K562 (cell line): ENCODE measurements at regions not wholly inside any gene's neighbourhood (a gene's known extent, or its start where the extent isn't known, plus 50 kb on each side); places are given as distances from the start of the nearest gene placed in this dataset.

Source experiments
- ATAC-seq: fragments of 200-7000 bp; cut with Tn5 transposase; 3 replicates; pipeline ENCODE4 v1.9.1; 2020; ENCODE audit warnings: moderate library complexity
- BruUV-seq: library from RNA; stranded (reverse); fragments of 400-500 nt; replicated peaks from 2 replicates; lab custom pipeline; 2021; lab: Mats Ljungman, UMichigan
- CTCF ChIA-PET: fragments of 300-600 bp; formaldehyde crosslinking; extraction: SDS; loops from one replicate; lab custom pipeline; 2021; ENCODE audit warnings: low intra/inter-chr PET ratio; lab: Yijun Ruan, JAX
- POLR2A ChIA-PET: fragments of 300-600, 350-650 bp; sonication (Branson Sonifier 250); formaldehyde crosslinking; extraction: SDS; loops from one replicate; lab custom pipeline; 2021; ENCODE audit warnings: antibody characterized with exemption, inconsistent platforms; lab: Yijun Ruan, JAX
- DNase-seq, 4 experiments: peaks; one replicate each; pipeline versions ENCODE4 v3.0.0 to v3.0.0-alpha.2; 2011 to 2018; ENCODE audit warnings: low spot score in 3 of 4, mixed read lengths in 3 of 4; ENCODE audit errors: extremely low read depth in 1 of 4
- FAIRE-seq: peaks from 2 replicates; lab custom pipeline; 2011; peaks lifted over from hg19 to GRCh38; lab: Jason Lieb, UNC
- H2AFZ ChIP-seq: 2 replicates; pipeline ENCODE4 v1.6.0; 2011; ENCODE audit warnings: low read depth, low read length, control low read depth, inconsistent platforms
- H3K27ac ChIP-seq: fragments of 200-600 bp; 3 replicates; pipeline ENCODE4 v1.8.0; 2011; ENCODE audit warnings: low read depth, mild to moderate bottlenecking, control low read depth, inconsistent platforms, low read length, moderate library complexity, mixed read lengths; ENCODE audit errors: extremely low read depth
- H3K27me3 ChIP-seq, 2 experiments: fragments of 300-600 bp in 1 of 2; 2 replicates in 1 of 2; 3 replicates in 1 of 2; pipeline versions ENCODE4 v1.6.0 to v1.8.0; 2011; ENCODE audit warnings: inconsistent platforms in 2 of 2, low read length in 2 of 2, mild to moderate bottlenecking in 1 of 2, mixed read lengths in 1 of 2, moderate library complexity in 1 of 2; ENCODE audit not compliant: control insufficient read depth in 2 of 2, insufficient read depth in 2 of 2
- H3K36me3 ChIP-seq: fragments of 300-600 bp; 3 replicates; pipeline ENCODE4 v1.8.0; 2011; ENCODE audit warnings: mild to moderate bottlenecking, low read length, inconsistent platforms; ENCODE audit not compliant: control insufficient read depth, insufficient read depth
- H3K4me1 ChIP-seq, 2 experiments: fragments of 200-600 bp in 1 of 2; replicated peaks in 1 of 2; 2 replicates in 1 of 2; 3 replicates in 1 of 2; pipeline versions ENCODE4 v1.5.1 to v1.8.0; 2011; ENCODE audit warnings: inconsistent platforms in 2 of 2, low read length in 2 of 2, mild to moderate bottlenecking in 1 of 2, mixed read lengths in 1 of 2, moderate library complexity in 1 of 2; ENCODE audit not compliant: control insufficient read depth in 2 of 2, insufficient read depth in 2 of 2
- H3K4me2 ChIP-seq: 2 replicates; pipeline ENCODE4 v1.6.1; 2011; ENCODE audit warnings: low read length, control low read depth, inconsistent platforms, mixed read lengths; ENCODE audit not compliant: insufficient read depth
- H3K4me3 ChIP-seq: fragments of 200-600 bp; sonication (generic), shearing (Covaris generic); 2 replicates; pipeline ENCODE4 v1.5.1; 2016; ENCODE audit warnings: control low read depth, inconsistent platforms
- H3K79me2 ChIP-seq: fragments of 200-600 bp; 3 replicates; pipeline ENCODE4 v1.8.0; 2011; ENCODE audit warnings: low read length, inconsistent platforms; ENCODE audit not compliant: control insufficient read depth, insufficient read depth
- H3K9ac ChIP-seq, 2 experiments: 2 replicates each; pipeline versions ENCODE4 v1.6.0 to v1.6.1; 2011; ENCODE audit warnings: low read depth in 2 of 2, low read length in 2 of 2, control low read depth in 1 of 2, inconsistent platforms in 1 of 2, mild to moderate bottlenecking in 1 of 2, mixed read lengths in 1 of 2; ENCODE audit not compliant: insufficient read depth in 1 of 2
- H3K9me1 ChIP-seq: one replicate; pipeline ENCODE4 v1.6.0; 2011; ENCODE audit warnings: inconsistent platforms, mild to moderate bottlenecking, low read length, moderate library complexity; ENCODE audit not compliant: control insufficient read depth, insufficient read depth
- H3K9me3 ChIP-seq: replicated peaks from 2 replicates; pipeline ENCODE4 v1.5.1; 2011; ENCODE audit warnings: low read depth, low read length, inconsistent platforms; ENCODE audit not compliant: control insufficient read depth, insufficient read depth
- H4K20me1 ChIP-seq: replicated peaks from 2 replicates; pipeline ENCODE4 v1.6.1; 2011; ENCODE audit warnings: low read length, inconsistent platforms, mixed read lengths; ENCODE audit not compliant: control insufficient read depth, insufficient read depth
- C11orf30 ChIP-seq: fragments of 450-650 bp; IDR thresholded peaks from 2 replicates; pipeline ENCODE4 v1.6.1; 2016; ENCODE audit warnings: low read depth, mild to moderate bottlenecking
- DPF2 ChIP-seq: fragments of 450-650 bp; IDR thresholded peaks from 2 replicates; pipeline ENCODE4 v1.6.1; 2016
- GABPB1 ChIP-seq: sonication (generic); formaldehyde crosslinking; IDR thresholded peaks from 2 replicates; pipeline ENCODE4 v1.8.0; 2022; ENCODE audit warnings: mild to moderate bottlenecking, missing genetic modification reagents
- GTF2A2 ChIP-seq: IDR thresholded peaks from 2 replicates; pipeline ENCODE4 v1.6.1; 2016; ENCODE audit warnings: mild to moderate bottlenecking, missing genetic modification characterization, missing compliant biosample characterization
- IRF2 ChIP-seq: sonication (generic); formaldehyde crosslinking; IDR thresholded peaks from 2 replicates; pipeline ENCODE4 v1.8.1; 2022; ENCODE audit warnings: mild to moderate bottlenecking, missing genetic modification reagents
- MECOM ChIP-seq: fragments of 250-450 bp; sonication (Bioruptor Pico); IDR thresholded peaks from 2 replicates; pipeline ENCODE4 v1.8.0; 2022; ENCODE audit warnings: inconsistent platforms
- NCOA4 ChIP-seq: fragments of 450-650 bp; IDR thresholded peaks from 2 replicates; pipeline ENCODE4 v1.6.1; 2018; ENCODE audit warnings: mild to moderate bottlenecking; ENCODE audit not compliant: partially characterized antibody
- RBM17 ChIP-seq: fragments of 200-400 bp; formaldehyde crosslinking; IDR thresholded peaks from 2 replicates; pipeline ENCODE4 v1.6.1; 2017; ENCODE audit warnings: low read depth, mild to moderate bottlenecking, low read length, borderline replicate concordance
- RBM34 ChIP-seq: fragments of 200-400 bp; formaldehyde crosslinking; IDR thresholded peaks from 2 replicates; pipeline ENCODE4 v1.6.1; 2018; ENCODE audit warnings: low read length, borderline replicate concordance; ENCODE audit not compliant: insufficient read depth
- RBM39 ChIP-seq: fragments of 200-400 bp; formaldehyde crosslinking; optimal IDR thresholded peaks from 2 replicates; pipeline ENCODE3; 2018; ENCODE audit warnings: low read depth, low read length
- SMC3 ChIP-seq: conservative IDR thresholded peaks from 2 replicates; pipeline ENCODE4 v1.6.1; 2011; ENCODE audit warnings: low read depth, low read length, improper control_type of control experiment; ENCODE audit not compliant: insufficient read depth
- TAF9B ChIP-seq: fragments of 450-650 bp; IDR thresholded peaks from 2 replicates; pipeline ENCODE4 v1.6.1; 2018; ENCODE audit warnings: mild to moderate bottlenecking; ENCODE audit not compliant: partially characterized antibody
- TRIM24 ChIP-seq, 2 experiments: fragments of 450-650 bp; IDR thresholded peaks; 2 replicates each; pipeline ENCODE4 v1.6.1; 2016
- XRCC3 ChIP-seq: fragments of 450-650 bp; IDR thresholded peaks from 2 replicates; pipeline ENCODE4 v1.6.1; 2017; ENCODE audit warnings: mild to moderate bottlenecking, moderate library complexity
- ZNF282 ChIP-seq: sonication (generic); formaldehyde crosslinking; IDR thresholded peaks from 2 replicates; pipeline ENCODE4 v1.8.1; 2023; ENCODE audit warnings: missing genetic modification reagents
- WGBS: fragments of 100-300 bp; shearing (Covaris generic); methylation state at CpG from one replicate; pipeline ENCODE4 v1.1.6; 2016; ENCODE audit warnings: low coverage, mixed read lengths; ENCODE audit not compliant: insufficient coverage; ENCODE audit errors: missing lambda C conversion rate; 5-methylcytosine and 5-hydroxymethylcytosine counted together
- in situ Hi-C: fragments of 300-500 bp; cut with MboI; formaldehyde crosslinking; loops from 4 replicates; pipeline ENCODE4 v1.15.0; 2018; ENCODE audit warnings: inconsistent platforms, mixed read lengths
- intact Hi-C: fragments of 100-400 bp; cut with micrococcal nuclease; formaldehyde crosslinking; loops from 2 replicates; pipeline ENCODE4 v1.14.2; 2022
- TF ChIP-seq, protein P1 (sequence below): fragments of 450-650 bp; formaldehyde crosslinking; IDR thresholded peaks from 2 replicates; pipeline ENCODE4 v1.4.0; 2020; ENCODE audit warnings: mild to moderate bottlenecking, mixed read lengths
- TF ChIP-seq, protein P2 (sequence below): sonication (generic); formaldehyde crosslinking; IDR thresholded peaks from 2 replicates; pipeline ENCODE4 v1.8.0; 2022; ENCODE audit warnings: missing genetic modification reagents, mild to moderate bottlenecking, borderline replicate concordance
- TF ChIP-seq, protein P3 (sequence below), 3 experiments: fragments of 200-800 bp in 1 of 3; fragments of 250-450 bp in 1 of 3; fragments of 450-650 bp in 1 of 3; sonication (Bioruptor Pico) in 1 of 3; sonication (Bioruptor generic) in 1 of 3; formaldehyde crosslinking in 1 of 3; IDR thresholded peaks; 2 replicates each; pipeline versions ENCODE4 v1.6.1 to v1.8.0; 2016 to 2022; ENCODE audit warnings: mild to moderate bottlenecking in 2 of 3, missing genetic modification characterization in 2 of 3, missing compliant biosample characterization in 1 of 3, moderate library complexity in 1 of 3

DNA sequence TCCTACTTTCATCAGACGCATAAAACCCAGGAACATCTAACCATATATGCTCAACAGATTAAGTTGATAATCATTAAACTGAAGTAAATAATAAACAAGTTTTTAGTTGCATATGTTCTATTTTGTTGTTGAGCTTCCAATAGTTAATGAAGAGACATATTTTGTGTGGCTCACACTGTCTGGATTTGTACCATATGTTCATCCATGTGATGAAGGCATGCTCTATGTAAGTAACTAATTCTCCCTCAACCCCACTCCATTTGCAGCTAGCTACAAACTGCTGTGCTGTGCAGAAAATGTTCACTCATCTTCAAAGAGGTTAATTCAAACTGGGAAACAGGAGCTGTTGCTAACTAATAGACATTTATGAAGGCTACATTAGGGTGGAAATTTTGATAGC, 589.7 kb upstream of the LRRC4C start:
- no peak overlapping the region for H3K27ac ChIP-seq
- ATAC-seq = no peak
- no TSS peak for BruUV-seq
- no peaks in the 10 kb centered on the region for H3K9me1 ChIP-seq
- FAIRE-seq = no peak
- no peaks in the 10 kb centered on the region for H3K79me2 ChIP-seq
- no peaks in the 10 kb centered on the region for H3K9me3 ChIP-seq
- H3K4me1 ChIP-seq = no peaks in the 10 kb centered on the region
- no peaks in the 10 kb centered on the region for H4K20me1 ChIP-seq
- CTCF ChIA-PET = no interaction called here
- in situ Hi-C loops = no loop called here
- H3K4me3 ChIP-seq = no peak overlapping the region
- POLR2A ChIA-PET = no interaction called here
- DNase-seq = no peak
- no peak overlapping the region for H2AFZ ChIP-seq
- H3K9ac ChIP-seq = no peak overlapping the region
- H3K36me3 ChIP-seq = no peaks in the 10 kb centered on the region
- no peak overlapping the region for H3K4me2 ChIP-seq
- WGBS = 0% methylated on average over 1 of the region's 1 CpG
- intact Hi-C loops = no loop called here
- no peaks in the 10 kb centered on the region for H3K27me3 ChIP-seq
- no peak for TF ChIP-seq RBM39
- TF ChIP-seq TAF9B = no peak
- no peak for TF ChIP-seq TRIM24 (IDR thresholded peaks at IDR 0.05)
- no peak for TF ChIP-seq C11orf30
- TF ChIP-seq, protein P1, sequence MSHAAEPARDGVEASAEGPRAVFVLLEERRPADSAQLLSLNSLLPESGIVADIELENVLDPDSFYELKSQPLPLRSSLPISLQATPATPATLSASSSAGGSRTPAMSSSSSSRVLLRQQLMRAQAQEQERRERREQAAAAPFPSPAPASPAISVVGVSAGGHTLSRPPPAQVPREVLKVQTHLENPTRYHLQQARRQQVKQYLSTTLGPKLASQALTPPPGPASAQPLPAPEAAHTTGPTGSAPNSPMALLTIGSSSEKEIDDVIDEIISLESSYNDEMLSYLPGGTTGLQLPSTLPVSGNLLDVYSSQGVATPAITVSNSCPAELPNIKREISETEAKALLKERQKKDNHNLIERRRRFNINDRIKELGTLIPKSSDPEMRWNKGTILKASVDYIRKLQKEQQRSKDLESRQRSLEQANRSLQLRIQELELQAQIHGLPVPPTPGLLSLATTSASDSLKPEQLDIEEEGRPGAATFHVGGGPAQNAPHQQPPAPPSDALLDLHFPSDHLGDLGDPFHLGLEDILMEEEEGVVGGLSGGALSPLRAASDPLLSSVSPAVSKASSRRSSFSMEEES (CRISPR knock-in tag) = no peak
- TF ChIP-seq RBM34 = no peak
- no peak for TF ChIP-seq NCOA4
- no peak for TF ChIP-seq GABPB1 (CRISPR knock-in tag)
- TF ChIP-seq MECOM = no peak
- TF ChIP-seq, protein P2, sequence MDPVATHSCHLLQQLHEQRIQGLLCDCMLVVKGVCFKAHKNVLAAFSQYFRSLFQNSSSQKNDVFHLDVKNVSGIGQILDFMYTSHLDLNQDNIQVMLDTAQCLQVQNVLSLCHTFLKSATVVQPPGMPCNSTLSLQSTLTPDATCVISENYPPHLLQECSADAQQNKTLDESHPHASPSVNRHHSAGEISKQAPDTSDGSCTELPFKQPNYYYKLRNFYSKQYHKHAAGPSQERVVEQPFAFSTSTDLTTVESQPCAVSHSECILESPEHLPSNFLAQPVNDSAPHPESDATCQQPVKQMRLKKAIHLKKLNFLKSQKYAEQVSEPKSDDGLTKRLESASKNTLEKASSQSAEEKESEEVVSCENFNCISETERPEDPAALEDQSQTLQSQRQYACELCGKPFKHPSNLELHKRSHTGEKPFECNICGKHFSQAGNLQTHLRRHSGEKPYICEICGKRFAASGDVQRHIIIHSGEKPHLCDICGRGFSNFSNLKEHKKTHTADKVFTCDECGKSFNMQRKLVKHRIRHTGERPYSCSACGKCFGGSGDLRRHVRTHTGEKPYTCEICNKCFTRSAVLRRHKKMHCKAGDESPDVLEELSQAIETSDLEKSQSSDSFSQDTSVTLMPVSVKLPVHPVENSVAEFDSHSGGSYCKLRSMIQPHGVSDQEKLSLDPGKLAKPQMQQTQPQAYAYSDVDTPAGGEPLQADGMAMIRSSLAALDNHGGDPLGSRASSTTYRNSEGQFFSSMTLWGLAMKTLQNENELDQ = no peak
- no peak for TF ChIP-seq DPF2
- TF ChIP-seq IRF2 (CRISPR knock-in tag) = no peak
- no peak for TF ChIP-seq GTF2A2 (tag)
- no peak for TF ChIP-seq SMC3
- no peak for TF ChIP-seq ZNF282 (CRISPR knock-in tag)
- no peak for TF ChIP-seq XRCC3
- TF ChIP-seq RBM17 = no peak
- TF ChIP-seq, protein P3, sequence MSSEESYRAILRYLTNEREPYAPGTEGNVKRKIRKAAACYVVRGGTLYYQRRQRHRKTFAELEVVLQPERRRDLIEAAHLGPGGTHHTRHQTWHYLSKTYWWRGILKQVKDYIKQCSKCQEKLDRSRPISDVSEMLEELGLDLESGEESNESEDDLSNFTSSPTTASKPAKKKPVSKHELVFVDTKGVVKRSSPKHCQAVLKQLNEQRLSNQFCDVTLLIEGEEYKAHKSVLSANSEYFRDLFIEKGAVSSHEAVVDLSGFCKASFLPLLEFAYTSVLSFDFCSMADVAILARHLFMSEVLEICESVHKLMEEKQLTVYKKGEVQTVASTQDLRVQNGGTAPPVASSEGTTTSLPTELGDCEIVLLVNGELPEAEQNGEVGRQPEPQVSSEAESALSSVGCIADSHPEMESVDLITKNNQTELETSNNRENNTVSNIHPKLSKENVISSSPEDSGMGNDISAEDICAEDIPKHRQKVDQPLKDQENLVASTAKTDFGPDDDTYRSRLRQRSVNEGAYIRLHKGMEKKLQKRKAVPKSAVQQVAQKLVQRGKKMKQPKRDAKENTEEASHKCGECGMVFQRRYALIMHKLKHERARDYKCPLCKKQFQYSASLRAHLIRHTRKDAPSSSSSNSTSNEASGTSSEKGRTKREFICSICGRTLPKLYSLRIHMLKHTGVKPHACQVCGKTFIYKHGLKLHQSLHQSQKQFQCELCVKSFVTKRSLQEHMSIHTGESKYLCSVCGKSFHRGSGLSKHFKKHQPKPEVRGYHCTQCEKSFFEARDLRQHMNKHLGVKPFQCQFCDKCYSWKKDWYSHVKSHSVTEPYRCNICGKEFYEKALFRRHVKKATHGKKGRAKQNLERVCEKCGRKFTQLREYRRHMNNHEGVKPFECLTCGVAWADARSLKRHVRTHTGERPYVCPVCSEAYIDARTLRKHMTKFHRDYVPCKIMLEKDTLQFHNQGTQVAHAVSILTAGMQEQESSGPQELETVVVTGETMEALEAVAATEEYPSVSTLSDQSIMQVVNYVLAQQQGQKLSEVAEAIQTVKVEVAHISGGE (CRISPR knock-in tag; IDR thresholded peaks at IDR 0.05) = no peak
